EL (cell line): ENCODE measurements at regions not wholly inside any gene's neighbourhood (a gene's known extent, or its start where the extent isn't known, plus 50 kb on each side); places are given as distances from the start of the nearest gene placed in this dataset.

ENCODE experiments used
- DNase-seq: peaks from one replicate; pipeline ENCODE4 v3.0.0-alpha.2; 2016

DNA sequence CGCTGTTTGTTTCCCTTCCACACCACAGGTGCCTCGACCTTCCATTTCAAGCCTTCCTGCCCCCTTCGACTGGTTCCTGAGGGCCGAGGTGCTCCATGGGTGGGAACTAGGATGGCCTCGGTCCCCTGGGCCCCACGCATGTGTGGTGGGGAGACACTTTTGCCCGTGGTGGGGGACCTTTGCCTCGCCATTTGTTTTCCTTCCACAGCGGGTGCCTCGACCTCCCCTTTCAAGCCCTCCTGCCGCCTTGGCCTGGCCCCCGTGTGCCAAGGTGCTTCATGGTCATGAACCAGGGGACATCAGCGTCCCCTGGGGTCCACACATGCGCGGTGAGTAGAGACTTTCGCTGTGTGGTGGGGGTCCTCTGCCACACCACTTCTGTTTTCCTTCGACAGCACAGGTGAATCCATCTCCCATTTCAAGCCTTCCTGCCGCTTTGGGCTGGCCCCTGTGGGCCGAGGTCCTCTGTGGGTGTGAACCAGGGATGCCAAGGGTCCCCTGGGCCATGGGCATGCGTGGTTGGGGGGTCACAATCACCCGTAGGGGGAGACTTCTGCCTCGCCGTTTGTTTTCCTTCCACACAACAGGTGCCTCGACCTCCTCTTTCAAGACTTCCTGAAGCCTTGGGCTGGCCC lies 364.4 kb downstream of the ALG10 start:
- no peak for DNase-seq

DNA sequence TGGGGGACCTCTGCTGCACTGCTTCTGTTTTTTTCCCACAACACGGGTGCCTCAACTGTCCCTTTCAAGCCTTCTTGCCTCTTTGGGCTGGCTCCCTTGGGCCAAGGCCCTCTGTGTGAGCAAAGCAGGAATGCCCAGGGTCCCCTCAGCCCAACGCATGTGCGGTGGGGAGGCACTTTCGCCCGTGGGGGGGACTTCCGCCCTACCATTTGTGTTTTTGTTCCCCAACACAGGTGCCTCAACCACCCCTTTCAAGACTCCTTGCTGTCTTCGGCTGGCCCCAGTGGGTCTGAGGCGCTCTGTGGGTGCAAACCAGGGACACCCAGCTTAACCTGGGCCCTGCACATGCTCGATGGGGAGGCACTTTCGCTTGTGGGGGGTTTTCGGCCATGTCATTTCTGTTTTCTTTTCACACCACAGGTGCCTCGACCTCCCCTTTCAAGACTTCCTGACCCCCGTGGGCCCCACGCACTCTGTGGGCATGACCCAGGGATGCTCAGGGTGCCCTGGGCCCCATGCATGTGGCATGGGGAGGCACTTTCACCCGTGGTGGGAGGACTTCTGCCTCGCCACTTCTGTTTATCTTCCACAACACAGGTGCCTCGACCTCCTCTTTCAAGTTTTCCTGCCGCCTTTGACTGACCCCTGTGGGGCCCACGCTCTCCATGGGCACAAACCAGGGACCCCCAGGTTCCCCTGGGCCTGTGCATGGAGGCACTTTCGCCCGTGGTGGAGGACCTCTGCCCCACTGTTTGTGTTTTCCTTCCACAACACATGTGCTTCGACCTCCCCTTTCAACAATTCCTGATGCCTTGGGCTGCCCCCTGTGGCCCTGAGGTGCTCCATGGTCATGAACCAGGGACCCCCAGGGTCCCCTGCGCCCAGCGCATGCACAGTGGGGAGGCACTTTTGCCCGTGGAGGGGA lies 365.7 kb downstream of the ALG10 start:
- DNase-seq: no peak

DNA sequence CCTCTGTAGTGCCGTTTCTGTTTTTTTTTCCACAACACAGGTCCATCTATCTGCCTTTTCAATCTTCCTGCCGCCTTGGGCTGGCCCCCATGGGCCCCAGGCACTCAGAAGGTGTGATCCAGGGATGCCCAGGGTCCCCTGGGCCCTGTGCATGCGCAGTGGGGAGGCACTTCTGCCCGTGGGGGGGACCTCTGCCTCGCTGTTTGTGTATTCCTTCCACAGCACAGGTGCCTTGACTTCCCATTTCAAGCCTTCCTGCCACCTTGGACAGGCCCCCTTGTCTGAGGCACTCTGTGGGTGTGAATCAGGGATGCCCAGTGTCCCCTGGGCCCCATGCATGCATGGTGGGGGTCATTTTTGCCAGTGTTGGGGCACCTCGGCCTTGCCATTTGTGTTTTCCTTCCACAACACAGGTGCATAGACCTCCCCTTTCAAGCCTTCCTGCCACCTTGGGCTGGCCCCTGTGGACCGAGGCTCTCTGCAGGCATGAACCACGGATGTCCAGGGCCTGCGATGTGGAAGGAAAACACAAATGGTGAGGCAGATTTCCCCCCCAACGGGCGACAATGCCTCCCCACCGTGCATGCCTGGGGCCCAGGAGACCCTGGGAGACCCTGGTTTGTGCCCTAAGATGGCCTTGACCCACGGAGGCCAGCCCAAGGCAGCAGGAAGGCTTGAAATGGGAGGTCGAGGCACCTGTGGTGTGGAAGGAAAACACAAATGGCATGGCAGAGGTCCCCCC lies 366.5 kb downstream of the ALG10 start:
- DNase-seq: no peak

DNA sequence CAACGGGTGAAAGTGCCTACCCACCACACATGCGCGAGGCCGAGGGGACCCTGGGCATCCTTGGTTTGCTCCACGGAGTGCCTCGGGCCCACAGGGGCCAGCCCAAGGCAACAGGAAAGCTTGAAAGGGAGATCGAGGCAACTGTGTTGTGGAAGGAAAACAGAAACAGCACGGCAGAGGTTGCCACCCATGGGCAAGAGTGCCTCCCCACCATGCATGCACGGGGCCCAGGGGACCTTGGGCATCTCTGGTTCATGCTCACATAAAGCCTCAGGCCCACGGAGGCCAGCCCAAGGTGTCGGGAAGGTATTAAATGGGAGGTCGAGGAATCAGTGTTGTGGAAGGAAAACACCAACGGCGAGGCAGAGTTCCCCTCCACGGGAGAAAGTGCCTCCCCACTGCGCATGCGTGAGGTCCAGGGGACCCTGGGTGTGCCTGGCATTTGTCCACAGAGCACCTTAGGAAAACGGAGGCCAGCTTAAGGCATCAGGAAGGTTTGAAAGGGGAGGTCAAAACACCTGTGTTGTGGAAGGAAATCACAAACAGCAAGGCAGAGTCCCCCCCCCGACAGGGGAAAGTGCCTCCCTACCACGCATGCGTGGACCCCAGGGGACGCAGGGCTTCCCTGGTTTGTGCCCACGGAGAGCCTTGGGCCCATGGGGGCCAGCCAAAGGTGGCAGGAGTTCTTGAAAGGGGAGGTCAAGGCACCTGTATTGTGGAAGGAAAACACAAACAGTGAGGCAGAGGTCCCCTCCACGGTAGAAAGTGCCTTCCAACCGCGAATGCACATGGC lies 367.3 kb downstream of the ALG10 start:
- no peak for DNase-seq

DNA sequence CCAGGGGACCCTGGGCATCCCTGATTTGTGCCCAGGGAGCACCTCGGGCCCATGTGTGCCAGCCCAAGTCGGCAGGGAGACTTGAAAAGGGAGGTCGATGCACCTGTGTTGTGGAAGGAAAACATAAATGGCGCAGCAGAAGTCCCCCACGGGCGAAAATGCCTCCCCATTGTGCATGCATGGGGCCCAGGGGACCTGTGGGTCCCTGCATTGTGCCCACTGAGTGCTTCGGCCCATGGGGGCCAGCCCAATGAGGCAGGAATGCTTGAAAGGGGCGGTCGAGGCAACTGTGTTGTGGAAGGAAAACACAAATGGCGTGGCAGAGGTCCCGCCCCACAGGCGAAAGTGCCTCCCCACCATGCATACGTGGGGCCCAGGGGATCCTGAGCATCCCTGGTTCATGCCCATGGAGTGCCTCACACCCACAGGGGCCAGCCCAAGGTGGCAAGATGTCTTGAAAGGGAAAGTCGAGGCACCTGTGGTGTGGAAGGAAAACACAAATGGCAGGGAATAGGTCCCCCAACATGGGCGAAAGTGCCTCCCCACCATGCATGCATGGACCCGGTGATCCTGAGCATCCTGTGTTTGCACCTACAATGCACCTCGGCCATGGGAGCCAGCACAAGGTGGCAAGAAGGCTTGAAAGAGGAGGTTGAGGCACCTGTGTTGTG lies 368.0 kb downstream of the ALG10 start:
- DNase-seq: no peak

DNA sequence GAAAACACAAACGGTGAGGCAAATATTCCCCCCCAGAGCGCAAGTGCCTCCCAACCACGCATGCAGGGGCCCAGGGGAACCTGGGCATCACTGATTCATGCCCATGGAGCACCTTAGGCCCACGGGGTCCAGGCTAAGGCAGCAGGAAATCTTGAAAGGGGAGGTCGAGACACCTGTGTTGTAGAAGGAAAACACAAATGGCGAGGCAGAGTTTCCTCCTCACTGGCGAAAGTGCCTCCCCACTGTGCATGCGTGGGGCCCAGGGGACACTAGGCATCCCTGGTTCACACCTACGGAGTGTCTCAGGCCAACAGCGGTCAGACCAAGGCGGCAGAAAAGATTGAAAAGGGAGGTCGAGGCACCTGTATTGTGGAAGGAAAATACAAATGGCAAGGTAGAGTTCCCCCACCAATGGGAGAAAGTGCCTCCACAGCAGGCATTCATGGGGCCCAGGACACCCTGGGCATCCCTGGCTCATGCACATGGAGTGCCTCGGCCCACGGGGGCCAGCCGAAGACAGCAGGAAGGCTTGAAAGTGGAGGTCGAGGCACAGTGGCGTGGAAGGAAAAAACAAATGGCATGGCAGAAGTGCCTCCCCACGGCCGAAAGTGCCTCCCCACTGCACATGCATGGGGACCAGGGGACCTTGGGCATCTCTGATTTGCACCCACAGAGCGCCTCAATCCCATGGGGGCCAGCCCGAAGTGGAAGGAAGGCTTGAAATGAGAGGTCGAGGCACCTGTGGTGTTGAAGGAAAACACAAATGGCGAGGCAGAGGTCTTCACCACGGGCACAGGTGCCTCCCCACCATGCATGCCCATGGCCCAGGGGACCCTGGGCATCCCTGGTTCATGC lies 368.8 kb downstream of the ALG10 start:
- DNase-seq: no peak

DNA sequence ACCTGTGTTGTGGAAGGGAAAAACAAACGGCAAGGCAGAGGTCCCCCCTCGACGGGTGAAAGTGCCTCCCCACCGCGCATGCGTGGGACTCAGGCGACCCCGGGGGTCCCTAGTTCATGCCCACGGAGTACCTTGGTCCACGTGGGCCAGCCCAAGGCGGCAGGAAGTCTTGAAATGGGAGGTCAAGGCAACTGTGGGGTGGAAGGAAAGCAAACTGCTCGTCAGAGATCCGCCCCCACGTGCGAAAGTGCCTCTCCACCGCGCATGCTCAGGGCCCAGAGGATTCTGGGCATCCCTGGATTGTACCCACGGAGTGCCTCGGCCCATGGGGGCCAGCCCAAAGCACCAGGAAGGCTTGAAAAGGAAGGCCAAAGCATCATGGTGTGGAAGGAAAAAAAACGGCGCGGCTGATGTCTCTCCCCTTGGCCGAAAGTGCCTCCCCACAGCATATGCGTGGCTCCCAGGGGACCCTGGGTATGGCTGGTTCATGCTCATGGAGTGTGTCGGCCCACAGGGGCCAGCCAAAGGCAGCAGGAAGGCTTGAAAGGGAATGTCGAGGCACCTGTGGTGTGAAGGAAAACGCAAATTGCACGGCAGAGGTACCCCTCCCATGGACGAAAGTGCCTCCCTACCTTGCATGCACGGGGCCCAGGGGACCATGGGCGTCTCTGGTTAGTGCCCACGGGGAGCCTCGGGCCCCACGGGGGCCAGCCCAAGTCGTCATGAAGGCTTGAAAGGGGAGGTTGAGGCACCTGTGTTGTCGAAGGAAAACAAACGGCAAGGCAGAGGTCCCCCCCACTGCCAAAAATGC lies 369.7 kb downstream of the ALG10 start:
- no peak for DNase-seq

DNA sequence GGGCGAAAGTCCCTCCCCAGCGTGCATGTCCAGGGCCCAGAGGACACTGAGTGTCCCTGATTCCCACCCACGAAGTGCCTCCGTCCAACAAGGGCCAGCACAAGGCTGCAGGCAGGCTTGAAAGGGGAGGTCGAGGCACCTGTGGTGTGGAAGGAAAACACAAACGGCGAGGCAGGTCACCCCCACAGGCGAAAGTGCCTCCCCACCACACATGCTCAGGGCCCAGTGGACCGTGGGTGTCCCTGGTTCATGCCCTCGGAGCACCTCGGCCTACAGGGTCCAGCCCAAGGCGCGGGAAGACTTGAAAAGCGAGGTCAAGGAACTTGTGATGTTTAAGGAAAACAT lies 370.4 kb downstream of the ALG10 start:
- DNase-seq: no peak

DNA sequence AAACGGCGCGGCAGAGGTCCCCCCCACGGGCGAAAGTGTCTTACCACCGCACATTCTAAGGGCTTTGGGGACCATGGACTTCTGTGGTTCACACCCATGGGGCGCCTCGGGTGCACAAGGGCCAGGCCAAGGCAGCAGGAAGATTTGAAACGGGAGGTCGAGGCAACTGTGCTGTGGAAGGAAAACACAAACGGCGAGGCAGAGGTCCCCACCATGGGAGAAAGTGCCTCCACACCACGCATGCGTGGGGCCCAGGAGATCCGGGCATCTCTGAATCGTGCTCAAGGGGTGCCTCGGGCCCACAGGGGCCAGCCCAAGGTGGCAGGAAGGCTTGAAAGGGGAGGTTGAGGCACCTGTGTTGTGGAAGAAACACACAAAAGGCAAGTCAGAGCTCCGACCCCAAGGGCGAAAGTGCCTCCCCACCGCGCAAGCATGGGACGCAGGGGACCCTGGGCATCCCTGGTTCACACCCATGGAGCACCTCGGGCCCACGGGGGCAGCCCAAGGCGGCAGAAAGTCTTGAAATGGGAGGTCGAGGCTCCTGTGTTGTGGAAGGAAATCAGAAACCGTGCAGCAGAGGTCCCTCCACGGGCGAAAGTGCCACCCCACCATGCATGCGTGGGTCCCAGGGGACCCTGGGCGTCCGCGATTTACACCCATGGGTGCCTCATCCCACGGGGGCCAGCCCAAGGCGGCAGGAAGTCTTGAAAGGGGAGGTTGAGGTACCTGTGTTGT lies 371.0 kb downstream of the ALG10 start:
- no peak for DNase-seq

DNA sequence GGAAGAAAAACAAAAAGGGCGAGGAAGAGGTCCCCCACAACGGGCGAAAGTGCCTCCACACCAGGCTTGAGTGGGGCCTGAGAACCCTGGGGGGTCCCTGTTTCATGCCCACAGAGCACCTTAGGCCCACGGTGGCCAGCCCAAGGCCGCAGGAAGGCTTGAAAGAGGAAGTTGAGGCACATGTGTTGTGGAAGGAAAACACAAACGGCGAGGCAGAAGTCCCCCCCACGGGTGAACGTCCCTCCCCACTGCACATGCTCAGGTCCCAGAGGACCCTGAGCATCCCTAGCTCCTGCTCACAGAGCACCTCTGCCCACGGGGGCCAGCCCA lies 371.5 kb downstream of the ALG10 start:
- DNase-seq: no peak

DNA sequence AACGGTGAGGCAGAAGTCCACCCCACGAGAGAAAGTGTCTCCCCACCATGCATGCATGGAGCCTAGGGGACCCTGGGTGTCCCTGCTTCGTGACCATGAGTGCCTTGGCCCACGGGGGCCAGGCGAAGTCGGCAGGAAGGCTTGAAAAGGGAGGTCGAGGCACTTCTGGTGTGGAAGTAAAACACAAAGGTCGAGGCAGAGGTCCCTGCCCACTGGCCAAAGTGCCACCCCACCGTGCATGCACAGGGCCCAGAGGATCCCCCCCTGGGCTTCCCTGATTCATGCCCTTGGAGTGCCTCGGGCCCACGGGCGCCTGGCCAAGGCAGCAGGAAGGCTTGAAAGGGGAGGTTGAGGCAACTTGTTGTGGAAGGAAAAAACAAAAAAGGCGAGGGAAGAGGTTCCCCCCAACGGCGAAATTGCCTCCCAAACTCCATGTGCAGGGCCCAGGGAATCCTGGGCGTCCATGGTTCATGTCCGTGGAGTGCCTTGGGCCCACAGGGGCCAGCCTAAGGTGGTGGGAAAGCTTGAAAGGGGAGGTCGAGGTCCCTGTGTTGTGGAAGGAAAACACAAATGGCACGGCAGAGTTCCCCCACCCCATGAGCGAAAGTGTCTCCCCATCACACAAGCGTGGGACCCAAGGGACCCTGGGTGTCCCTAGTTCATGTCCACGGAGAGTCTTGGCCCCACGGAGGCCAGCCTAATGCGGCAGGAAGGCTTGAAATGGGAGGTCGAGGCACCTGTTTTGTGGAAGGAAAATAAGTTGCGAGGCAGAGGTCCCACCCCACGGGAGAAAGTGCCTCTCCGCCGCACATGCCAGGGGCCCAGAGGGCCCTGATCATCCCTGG lies 372.1 kb downstream of the ALG10 start:
- no peak for DNase-seq

DNA sequence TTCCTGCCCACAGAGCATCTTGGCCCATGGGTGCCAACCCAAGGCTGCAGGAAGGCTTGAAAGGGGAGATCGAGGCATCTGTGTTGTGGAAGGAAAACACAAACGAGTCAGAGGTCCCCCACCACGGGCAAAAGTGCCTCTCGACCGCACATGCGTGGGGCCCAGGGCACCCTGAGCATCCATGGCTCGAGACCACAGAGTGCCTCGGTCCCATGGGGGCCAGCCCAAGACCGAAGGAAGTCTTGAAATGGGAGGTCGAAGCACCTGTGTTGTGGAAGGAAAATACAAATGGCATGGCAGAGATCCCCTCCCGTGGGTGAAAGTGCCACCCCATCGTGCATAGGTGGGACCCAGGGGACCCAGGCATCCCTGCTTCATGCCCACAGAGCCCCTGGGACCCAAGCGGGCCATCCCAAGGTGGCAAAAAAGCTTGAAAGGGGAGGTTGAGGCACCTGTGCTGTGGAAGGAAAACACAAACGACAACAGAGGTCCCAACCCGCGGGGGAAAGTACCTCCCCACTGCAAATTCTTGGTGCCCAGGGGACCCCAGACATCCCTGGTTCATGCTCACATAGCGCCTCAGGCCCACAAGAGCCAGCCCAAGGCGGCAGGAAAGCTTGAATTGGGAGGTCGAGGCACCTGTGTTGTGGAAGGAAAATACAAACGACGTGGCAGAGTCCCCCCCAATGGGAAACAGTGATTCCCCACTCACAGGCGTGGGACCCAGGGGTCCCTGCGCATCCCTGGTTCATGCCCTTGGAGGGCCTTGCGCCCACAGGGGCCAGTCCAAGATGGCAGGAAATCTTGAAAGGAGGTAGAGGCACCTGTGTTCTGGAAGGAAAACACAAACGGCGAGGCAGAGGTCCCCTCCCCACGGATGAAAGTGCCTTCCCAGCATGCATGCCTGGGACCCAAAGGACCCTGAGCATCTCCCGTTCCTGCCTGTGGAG lies 373.0 kb downstream of the ALG10 start:
- no peak for DNase-seq

DNA sequence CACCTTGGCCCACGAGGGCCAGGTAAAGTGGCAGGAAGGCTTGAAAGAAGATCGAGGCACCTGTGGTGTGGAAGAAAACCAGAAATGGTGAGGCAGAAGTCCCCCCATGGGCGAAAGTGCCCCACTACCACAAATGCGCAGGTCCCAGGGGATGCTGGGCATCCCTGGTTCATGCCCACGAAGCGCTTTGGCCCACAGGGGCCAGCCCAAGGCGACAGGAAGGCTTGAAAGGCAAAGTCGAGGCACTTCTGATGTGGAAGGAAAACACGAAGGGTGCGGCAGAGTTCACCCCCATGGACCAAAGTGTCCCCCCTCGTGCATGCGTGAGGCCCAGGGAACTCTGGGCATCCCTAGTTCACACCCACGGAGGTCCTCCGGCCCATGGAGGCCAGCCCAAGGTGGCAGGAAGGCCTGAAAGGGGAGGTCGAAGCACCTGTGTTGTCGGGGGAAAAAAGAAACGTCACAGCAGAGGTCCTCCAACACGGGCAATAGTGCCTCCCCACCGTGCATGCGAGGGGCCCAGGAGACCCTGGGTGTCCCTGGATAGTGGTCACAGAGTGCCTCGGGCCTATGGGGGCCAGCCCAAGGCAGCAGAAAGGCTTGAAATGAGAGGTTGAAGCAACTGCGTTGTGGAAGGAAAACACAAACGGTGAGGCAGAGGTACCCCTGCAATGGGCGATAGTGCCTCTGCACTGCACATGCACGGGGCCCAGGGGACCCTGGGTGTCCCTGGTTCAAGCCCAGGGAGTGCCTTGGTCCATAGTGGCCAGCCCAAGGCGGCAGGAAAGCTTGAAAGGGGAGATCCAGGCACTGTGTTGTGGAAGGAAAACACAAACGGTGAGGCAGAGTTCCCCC lies 373.9 kb downstream of the ALG10 start:
- no peak for DNase-seq

DNA sequence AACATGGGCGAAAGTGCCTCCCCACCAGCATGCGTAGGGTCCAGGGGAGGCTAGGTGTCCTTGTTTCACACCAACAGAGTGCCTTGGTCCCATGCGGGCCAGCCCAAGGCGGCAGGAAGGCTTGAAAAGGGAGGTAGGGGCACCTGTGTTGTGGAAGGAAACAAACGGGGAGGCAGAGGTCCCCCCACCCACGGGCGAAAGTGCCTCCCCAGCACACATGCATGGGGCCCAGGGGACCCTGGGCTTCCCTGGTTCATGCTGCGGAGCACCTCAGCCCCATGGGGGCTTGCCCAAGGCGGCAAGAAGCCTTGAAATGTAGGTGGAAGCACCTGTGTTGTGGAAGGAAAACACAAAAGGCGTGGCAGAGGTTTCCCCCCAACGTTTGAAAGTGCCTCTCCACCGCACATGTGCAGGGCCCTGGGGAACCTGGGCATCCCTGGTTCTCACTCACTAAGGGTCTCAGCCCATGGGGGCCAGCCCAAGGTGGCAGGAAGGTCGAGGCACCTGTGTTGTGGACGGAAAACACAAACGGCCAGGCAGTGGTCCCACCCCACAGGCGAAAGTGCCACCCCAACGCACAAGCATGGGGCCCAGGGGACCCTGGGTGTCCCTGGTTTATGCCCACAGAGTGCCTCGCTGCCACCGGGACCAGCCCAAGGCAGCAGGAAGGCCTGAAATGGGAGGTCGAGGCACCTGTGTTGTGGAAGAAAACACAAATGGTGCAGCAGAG lies 374.7 kb downstream of the ALG10 start:
- DNase-seq: no peak

DNA sequence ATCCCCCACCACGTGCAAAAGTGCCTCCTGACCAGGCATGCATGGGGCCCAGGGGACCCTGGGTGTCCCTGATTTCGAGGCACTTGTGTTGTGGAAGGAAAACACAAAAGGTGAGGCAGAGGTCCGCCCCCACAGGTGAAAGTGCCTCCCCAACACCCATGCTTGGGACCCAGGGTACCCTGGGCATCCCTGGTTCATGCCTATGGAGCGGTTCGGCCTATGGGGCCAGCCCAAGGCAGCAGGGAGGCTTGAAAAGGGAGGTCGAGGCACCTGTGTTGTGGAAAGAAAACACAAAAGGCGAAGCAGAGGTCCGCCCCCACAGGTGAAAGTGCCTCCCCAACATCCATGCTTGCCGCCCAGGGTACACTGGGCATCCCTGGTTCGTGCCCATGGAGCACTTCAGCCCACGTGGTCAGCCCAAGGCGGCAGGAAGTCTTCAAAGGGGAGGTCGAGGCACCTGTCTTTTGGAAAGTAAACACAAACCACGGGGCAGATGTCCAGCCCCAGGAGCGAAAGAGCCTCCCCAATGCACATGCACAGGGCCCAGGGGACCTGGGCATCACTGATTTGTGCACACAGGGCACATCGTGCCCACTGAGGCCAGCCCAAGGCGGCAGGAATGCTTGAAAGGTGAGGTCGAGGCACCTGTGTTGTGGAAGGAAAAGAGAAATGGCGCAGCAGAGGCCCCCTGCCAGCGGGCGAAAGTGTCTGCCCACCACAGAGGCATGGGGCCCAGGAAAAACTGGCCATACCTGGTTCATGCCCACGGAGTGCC lies 375.5 kb downstream of the ALG10 start:
- no peak for DNase-seq
